K562 (cell line): ENCODE measurements at regions not wholly inside any gene's neighbourhood (a gene's known extent, or its start where the extent isn't known, plus 50 kb on each side); places are given as distances from the start of the nearest gene placed in this dataset.

Experiments
- ATAC-seq: fragments of 200-7000 bp; cut with Tn5 transposase; 3 replicates; pipeline ENCODE4 v1.9.1; 2020; ENCODE audit warnings: moderate library complexity
- BruUV-seq: library from RNA; stranded (reverse); fragments of 400-500 nt; replicated peaks from 2 replicates; lab custom pipeline; 2021; lab: Mats Ljungman, UMichigan
- CTCF ChIA-PET: fragments of 300-600 bp; formaldehyde crosslinking; extraction: SDS; loops from one replicate; lab custom pipeline; 2021; ENCODE audit warnings: low intra/inter-chr PET ratio; lab: Yijun Ruan, JAX
- POLR2A ChIA-PET: fragments of 300-600, 350-650 bp; sonication (Branson Sonifier 250); formaldehyde crosslinking; extraction: SDS; loops from one replicate; lab custom pipeline; 2021; ENCODE audit warnings: antibody characterized with exemption, inconsistent platforms; lab: Yijun Ruan, JAX
- DNase-seq, 4 experiments: peaks; one replicate each; pipeline versions ENCODE4 v3.0.0 to v3.0.0-alpha.2; 2011 to 2018; ENCODE audit warnings: low spot score in 3 of 4, mixed read lengths in 3 of 4; ENCODE audit errors: extremely low read depth in 1 of 4
- FAIRE-seq: peaks from 2 replicates; lab custom pipeline; 2011; peaks lifted over from hg19 to GRCh38; lab: Jason Lieb, UNC
- H2AFZ ChIP-seq: 2 replicates; pipeline ENCODE4 v1.6.0; 2011; ENCODE audit warnings: low read depth, low read length, control low read depth, inconsistent platforms
- H3K27ac ChIP-seq: fragments of 200-600 bp; 3 replicates; pipeline ENCODE4 v1.8.0; 2011; ENCODE audit warnings: low read depth, mild to moderate bottlenecking, control low read depth, inconsistent platforms, low read length, moderate library complexity, mixed read lengths; ENCODE audit errors: extremely low read depth
- H3K27me3 ChIP-seq, 2 experiments: fragments of 300-600 bp in 1 of 2; 2 replicates in 1 of 2; 3 replicates in 1 of 2; pipeline versions ENCODE4 v1.6.0 to v1.8.0; 2011; ENCODE audit warnings: inconsistent platforms in 2 of 2, low read length in 2 of 2, mild to moderate bottlenecking in 1 of 2, mixed read lengths in 1 of 2, moderate library complexity in 1 of 2; ENCODE audit not compliant: control insufficient read depth in 2 of 2, insufficient read depth in 2 of 2
- H3K36me3 ChIP-seq: fragments of 300-600 bp; 3 replicates; pipeline ENCODE4 v1.8.0; 2011; ENCODE audit warnings: mild to moderate bottlenecking, low read length, inconsistent platforms; ENCODE audit not compliant: control insufficient read depth, insufficient read depth
- H3K4me1 ChIP-seq, 2 experiments: fragments of 200-600 bp in 1 of 2; replicated peaks in 1 of 2; 2 replicates in 1 of 2; 3 replicates in 1 of 2; pipeline versions ENCODE4 v1.5.1 to v1.8.0; 2011; ENCODE audit warnings: inconsistent platforms in 2 of 2, low read length in 2 of 2, mild to moderate bottlenecking in 1 of 2, mixed read lengths in 1 of 2, moderate library complexity in 1 of 2; ENCODE audit not compliant: control insufficient read depth in 2 of 2, insufficient read depth in 2 of 2
- H3K4me2 ChIP-seq: 2 replicates; pipeline ENCODE4 v1.6.1; 2011; ENCODE audit warnings: low read length, control low read depth, inconsistent platforms, mixed read lengths; ENCODE audit not compliant: insufficient read depth
- H3K4me3 ChIP-seq: fragments of 200-600 bp; sonication (generic), shearing (Covaris generic); 2 replicates; pipeline ENCODE4 v1.5.1; 2016; ENCODE audit warnings: control low read depth, inconsistent platforms
- H3K79me2 ChIP-seq: fragments of 200-600 bp; 3 replicates; pipeline ENCODE4 v1.8.0; 2011; ENCODE audit warnings: low read length, inconsistent platforms; ENCODE audit not compliant: control insufficient read depth, insufficient read depth
- H3K9ac ChIP-seq, 2 experiments: 2 replicates each; pipeline versions ENCODE4 v1.6.0 to v1.6.1; 2011; ENCODE audit warnings: low read depth in 2 of 2, low read length in 2 of 2, control low read depth in 1 of 2, inconsistent platforms in 1 of 2, mild to moderate bottlenecking in 1 of 2, mixed read lengths in 1 of 2; ENCODE audit not compliant: insufficient read depth in 1 of 2
- H3K9me1 ChIP-seq: one replicate; pipeline ENCODE4 v1.6.0; 2011; ENCODE audit warnings: inconsistent platforms, mild to moderate bottlenecking, low read length, moderate library complexity; ENCODE audit not compliant: control insufficient read depth, insufficient read depth
- H3K9me3 ChIP-seq: replicated peaks from 2 replicates; pipeline ENCODE4 v1.5.1; 2011; ENCODE audit warnings: low read depth, low read length, inconsistent platforms; ENCODE audit not compliant: control insufficient read depth, insufficient read depth
- H4K20me1 ChIP-seq: replicated peaks from 2 replicates; pipeline ENCODE4 v1.6.1; 2011; ENCODE audit warnings: low read length, inconsistent platforms, mixed read lengths; ENCODE audit not compliant: control insufficient read depth, insufficient read depth
- ADNP ChIP-seq: fragments of 200-800 bp; sonication (Bioruptor generic); IDR thresholded peaks from 2 replicates; pipeline ENCODE4 v1.6.1; 2016; ENCODE audit warnings: missing genetic modification characterization, missing compliant biosample characterization
- ATF2 ChIP-seq: sonication (generic); formaldehyde crosslinking; IDR thresholded peaks from 2 replicates; pipeline ENCODE4 v1.8.1; 2022; ENCODE audit warnings: missing genetic modification reagents
- E4F1 ChIP-seq: fragments of 250-450 bp; sonication (Bioruptor Pico); IDR thresholded peaks from 2 replicates; pipeline ENCODE4 v1.5.0; 2021; ENCODE audit warnings: mild to moderate bottlenecking, borderline replicate concordance
- HES1 ChIP-seq: fragments of 450-650 bp; IDR thresholded peaks from 2 replicates; pipeline ENCODE4 v1.6.1; 2016; ENCODE audit warnings: low read depth, mild to moderate bottlenecking, moderate library complexity
- RBM22 ChIP-seq: fragments of 200-400 bp; formaldehyde crosslinking; IDR thresholded peaks from 2 replicates; pipeline ENCODE4 v1.6.1; 2018; ENCODE audit warnings: low read length, low read depth; ENCODE audit not compliant: poor library complexity, severe bottlenecking
- TCF7 ChIP-seq: sonication (generic); IDR thresholded peaks from 2 replicates; pipeline ENCODE4 v1.6.1; 2016; ENCODE audit warnings: antibody characterized with exemption, borderline replicate concordance
- ZBTB49 ChIP-seq: sonication (generic); formaldehyde crosslinking; IDR thresholded peaks from 2 replicates; pipeline ENCODE4 v1.8.0; 2022; ENCODE audit warnings: missing genetic modification reagents, mild to moderate bottlenecking, borderline replicate concordance
- ZNF551 ChIP-seq: fragments of 250-450 bp; sonication (Bioruptor Pico); IDR thresholded peaks from 2 replicates; pipeline ENCODE4 v1.5.0; 2021; ENCODE audit warnings: mild to moderate bottlenecking, moderate library complexity
- ZNF785 ChIP-seq: fragments of 250-450 bp; sonication (Bioruptor Pico); IDR thresholded peaks from 2 replicates; pipeline ENCODE4 v1.4.0; 2020; ENCODE audit warnings: mild to moderate bottlenecking
- WGBS: fragments of 100-300 bp; shearing (Covaris generic); methylation state at CpG from one replicate; pipeline ENCODE4 v1.1.6; 2016; ENCODE audit warnings: low coverage, mixed read lengths; ENCODE audit not compliant: insufficient coverage; ENCODE audit errors: missing lambda C conversion rate; 5-methylcytosine and 5-hydroxymethylcytosine counted together
- in situ Hi-C: fragments of 300-500 bp; cut with MboI; formaldehyde crosslinking; loops from 4 replicates; pipeline ENCODE4 v1.15.0; 2018; ENCODE audit warnings: inconsistent platforms, mixed read lengths
- intact Hi-C: fragments of 100-400 bp; cut with micrococcal nuclease; formaldehyde crosslinking; loops from 2 replicates; pipeline ENCODE4 v1.14.2; 2022

GRCh38 chr14:44027397-44027796, 479.7 kb downstream of the FSCB start:
- Histone ChIP-seq H3K27me3 (no peaks in the 10 kb centered on the region), H3K27ac (no peak overlapping the region), H3K36me3 (no peaks in the 10 kb centered on the region), H3K9me3 (no peaks in the 10 kb centered on the region), H4K20me1 (no peaks in the 10 kb centered on the region), H3K9me1 (no peaks in the 10 kb centered on the region), H2AFZ (no peak overlapping the region), H3K9ac (no peak overlapping the region), H3K4me2 (no peak overlapping the region), H3K79me2 (no peaks in the 10 kb centered on the region), H3K4me3 (no peak overlapping the region), H3K4me1 (no peaks in the 10 kb centered on the region)
- TF ChIP-seq HES1 (no peak), ZBTB49 (CRISPR knock-in tag) (no peak), ZNF551 (CRISPR knock-in tag) (no peak)
- no TSS peak for BruUV-seq
- intact Hi-C loops: no loop called here
- in situ Hi-C loops: no loop called here
- ChIA-PET CTCF (no interaction called here), POLR2A (no interaction called here)
- WGBS: 0% methylated on average over 3 of the region's 3 CpGs
- ATAC-seq (no peak), DNase-seq (no peak), FAIRE-seq (no peak)

- Histone ChIP-seq H3K36me3 (no peaks in the 10 kb centered on the region), H3K27ac (no peak overlapping the region), H4K20me1 (no peaks in the 10 kb centered on the region), H3K9me1 (no peaks in the 10 kb centered on the region), H3K27me3 (no peaks in the 10 kb centered on the region), H3K4me3 (no peak overlapping the region), H3K79me2 (no peaks in the 10 kb centered on the region), H3K9me3 (no peaks in the 10 kb centered on the region), H3K9ac (no peak overlapping the region), H3K4me1 (no peaks in the 10 kb centered on the region), H2AFZ (no peak overlapping the region), H3K4me2 (no peak overlapping the region)
- FAIRE-seq: no peak
- ChIA-PET POLR2A (no interaction called here), CTCF (no interaction called here)
- intact Hi-C loops (no loop called here), in situ Hi-C loops (no loop called here)
- no TSS peak for BruUV-seq
- no peak for DNase-seq
- ATAC-seq: no peak
- TF ChIP-seq ZNF785 (CRISPR knock-in tag): no peak
- TF ChIP-seq ATF2 (CRISPR knock-in tag): no peak
- no peak for TF ChIP-seq E4F1 (CRISPR knock-in tag)
- TF ChIP-seq RBM22: no peak
- no peak for TF ChIP-seq ADNP (tag)
- no peak for TF ChIP-seq TCF7
Measured at GRCh38 chr14:44010595-44010994, 496.5 kb downstream of the FSCB start.
